ENCODE measurements at regions not wholly inside any gene's neighbourhood (a gene's known extent, or its start where the extent isn't known, plus 50 kb on each side); places are given as distances from the start of the nearest gene placed in this dataset.
"Not testable (repeated sequence)": the region's sequence is repeated elsewhere in the genome, so short reads cannot be mapped to it uniquely, and the experiment has no call there.

GRCh38 chr17:27065588-27065987 lies 228.3 kb upstream of the WSB1 start:
- DNase-seq, result no peak

GRCh38 chr17:27066315-27066714 lies 227.6 kb upstream of the WSB1 start:
- no peak for DNase-seq

- no peak for DNase-seq
Measured at GRCh38 chr17:27069842-27070508, 223.9 kb upstream of the WSB1 start.

- no peak for DNase-seq
Measured at GRCh38 chr17:27070836-27071235, 223.1 kb upstream of the WSB1 start.

GRCh38 chr17:27072885-27073284 lies 221.0 kb upstream of the WSB1 start:
- DNase-seq, result no peak

GRCh38 chr17:27076814-27077213 lies 217.1 kb upstream of the WSB1 start:
- DNase-seq, result no peak

- DNase-seq, result no peak
Measured at GRCh38 chr17:27078296-27078695, 215.6 kb upstream of the WSB1 start.

- no peak for DNase-seq
Measured at GRCh38 chr17:27079660-27080059, 214.3 kb upstream of the WSB1 start.

GRCh38 chr17:27081002-27081638 lies 212.8 kb upstream of the WSB1 start:
- no peak for DNase-seq

GRCh38 chr17:27082023-27082774 lies 211.7 kb upstream of the WSB1 start:
- no peak for DNase-seq

- DNase-seq, result no peak
Measured at GRCh38 chr17:27082775-27083154, 211.1 kb upstream of the WSB1 start.

- DNase-seq, result no peak
Measured at GRCh38 chr17:27083408-27084185, 210.3 kb upstream of the WSB1 start.

GRCh38 chr17:27085517-27085916 lies 208.4 kb upstream of the WSB1 start:
- DNase-seq, result no peak

- no peak for DNase-seq
Measured at GRCh38 chr17:27086526-27086925, 207.4 kb upstream of the WSB1 start.

GRCh38 chr17:27087935-27088766 lies 205.8 kb upstream of the WSB1 start:
- DNase-seq, result no peak

GRCh38 chr17:27088767-27089078 lies 205.2 kb upstream of the WSB1 start:
- no peak for DNase-seq

GRCh38 chr17:27089079-27089928 lies 204.6 kb upstream of the WSB1 start:
- not testable (repeated sequence) for DNase-seq

- no peak for DNase-seq
Measured at GRCh38 chr17:27089929-27090247, 204.0 kb upstream of the WSB1 start.

GRCh38 chr17:27090450-27091042 lies 203.4 kb upstream of the WSB1 start:
- DNase-seq, result not testable (repeated sequence)

- no peak for DNase-seq
Measured at GRCh38 chr17:27091043-27091497, 202.8 kb upstream of the WSB1 start.

- DNase-seq, result not testable (repeated sequence)
Measured at GRCh38 chr17:27094179-27094578, 199.7 kb upstream of the WSB1 start.
